LHCN-M2 (cell line): ENCODE measurements at regions not wholly inside any gene's neighbourhood (a gene's known extent, or its start where the extent isn't known, plus 50 kb on each side); places are given as distances from the start of the nearest gene placed in this dataset.
"Not testable (repeated sequence)": the region's sequence is repeated elsewhere in the genome, so short reads cannot be mapped to it uniquely, and the experiment has no call there.

Experiments used
- DNase-seq: peaks from one replicate; pipeline ENCODE4 v3.0.0-alpha.2; 2012; ENCODE audit warnings: low read depth

- no peak for DNase-seq
Measured at GRCh38 chr1:68848017-68848416, 351.1 kb upstream of the DEPDC1 start.

GRCh38 chr1:68868606-68869005 lies 371.7 kb upstream of the DEPDC1 start:
- no peak for DNase-seq

GRCh38 chr1:68873144-68873543 lies 376.3 kb upstream of the DEPDC1 start:
- no peak for DNase-seq

GRCh38 chr1:68881330-68882194 lies 384.7 kb upstream of the DEPDC1 start:
- DNase-seq: not testable (repeated sequence)

GRCh38 chr1:68889471-68889870 lies 392.6 kb upstream of the DEPDC1 start:
- DNase-seq: no peak

GRCh38 chr1:68890736-68891135 lies 393.9 kb upstream of the DEPDC1 start:
- no peak for DNase-seq

- no peak for DNase-seq
Measured at GRCh38 chr1:68904477-68904876, 407.6 kb upstream of the DEPDC1 start.

- no peak for DNase-seq
Measured at GRCh38 chr1:68906431-68906830, 409.5 kb upstream of the DEPDC1 start.

- no peak for DNase-seq
Measured at GRCh38 chr1:68907491-68907890, 410.6 kb upstream of the DEPDC1 start.

- no peak for DNase-seq
Measured at GRCh38 chr1:68908316-68908715, 411.4 kb upstream of the DEPDC1 start.

GRCh38 chr1:68916221-68916902 lies 419.5 kb upstream of the DEPDC1 start:
- no peak for DNase-seq

- DNase-seq: no peak
Measured at GRCh38 chr1:68917456-68917855, 420.6 kb upstream of the DEPDC1 start.

GRCh38 chr1:68918563-68918962 lies 421.7 kb upstream of the DEPDC1 start:
- no peak for DNase-seq

- no peak for DNase-seq
Measured at GRCh38 chr1:68919075-68919474, 422.2 kb upstream of the DEPDC1 start.

- not testable (repeated sequence) for DNase-seq
Measured at GRCh38 chr1:68923475-68924088, 426.7 kb upstream of the DEPDC1 start.

GRCh38 chr1:68930101-68930500 lies 433.2 kb upstream of the DEPDC1 start:
- DNase-seq: no peak

- no peak for DNase-seq
Measured at GRCh38 chr1:68936530-68936929, 439.6 kb upstream of the DEPDC1 start.

- no peak for DNase-seq
Measured at GRCh38 chr1:68938051-68938666, 441.3 kb upstream of the DEPDC1 start.

- no peak for DNase-seq
Measured at GRCh38 chr1:68950036-68950435, 453.2 kb upstream of the DEPDC1 start.

GRCh38 chr1:68953311-68953710 lies 456.4 kb upstream of the DEPDC1 start:
- no peak for DNase-seq

GRCh38 chr1:68954841-68955240 lies 458.0 kb upstream of the DEPDC1 start:
- DNase-seq: no peak

GRCh38 chr1:68955424-68955823 lies 458.5 kb upstream of the DEPDC1 start:
- DNase-seq: no peak
